ENCODE measurements at regions not wholly inside any gene's neighbourhood (a gene's known extent, or its start where the extent isn't known, plus 50 kb on each side); places are given as distances from the start of the nearest gene placed in this dataset.

DNA sequence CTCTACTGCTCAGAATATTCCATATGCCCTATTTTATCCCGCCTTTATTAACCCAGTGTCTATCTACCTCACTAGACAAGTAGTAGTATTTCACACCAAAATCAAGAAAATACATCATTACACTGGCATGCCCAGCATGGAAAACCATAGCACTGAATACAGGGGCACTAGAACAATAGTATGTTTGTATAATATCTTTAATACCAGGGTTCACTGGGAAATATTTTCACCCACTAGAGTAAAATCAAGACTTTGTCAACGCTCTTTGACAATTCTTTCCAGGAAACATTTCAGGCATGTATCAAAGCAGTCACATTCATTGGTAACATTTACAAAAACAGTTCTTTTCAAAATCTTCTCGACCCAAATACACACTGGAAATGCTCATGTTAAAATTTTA, 119.3 kb upstream of the BEND6 start:
- no peak for ATAC-seq (ENCODE audit: insufficient number of reproducible peaks, low FRiP score, low read depth)
- Histone ChIP-seq H3K36me3 (no peaks in the 10 kb centered on the region), H3K27me3 (replicated peaks; ENCODE audit: insufficient read depth) (no peaks in the 10 kb centered on the region), H3K4me3 (no peak overlapping the region), H3K4me1 (ENCODE audit: control insufficient read depth in 1 of 2, low read depth in 2 of 2) (peaks cover 20 to 35% of the 10 kb centered on the region in 2 donors), H3K27ac (no peak overlapping the region), H3K9me3 (no peaks in the 10 kb centered on the region)
- TF ChIP-seq, protein P1, sequence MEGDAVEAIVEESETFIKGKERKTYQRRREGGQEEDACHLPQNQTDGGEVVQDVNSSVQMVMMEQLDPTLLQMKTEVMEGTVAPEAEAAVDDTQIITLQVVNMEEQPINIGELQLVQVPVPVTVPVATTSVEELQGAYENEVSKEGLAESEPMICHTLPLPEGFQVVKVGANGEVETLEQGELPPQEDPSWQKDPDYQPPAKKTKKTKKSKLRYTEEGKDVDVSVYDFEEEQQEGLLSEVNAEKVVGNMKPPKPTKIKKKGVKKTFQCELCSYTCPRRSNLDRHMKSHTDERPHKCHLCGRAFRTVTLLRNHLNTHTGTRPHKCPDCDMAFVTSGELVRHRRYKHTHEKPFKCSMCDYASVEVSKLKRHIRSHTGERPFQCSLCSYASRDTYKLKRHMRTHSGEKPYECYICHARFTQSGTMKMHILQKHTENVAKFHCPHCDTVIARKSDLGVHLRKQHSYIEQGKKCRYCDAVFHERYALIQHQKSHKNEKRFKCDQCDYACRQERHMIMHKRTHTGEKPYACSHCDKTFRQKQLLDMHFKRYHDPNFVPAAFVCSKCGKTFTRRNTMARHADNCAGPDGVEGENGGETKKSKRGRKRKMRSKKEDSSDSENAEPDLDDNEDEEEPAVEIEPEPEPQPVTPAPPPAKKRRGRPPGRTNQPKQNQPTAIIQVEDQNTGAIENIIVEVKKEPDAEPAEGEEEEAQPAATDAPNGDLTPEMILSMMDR (IDR thresholded peaks at IDR 0.05): no peak
- no peak for DNase-seq (ENCODE audit: low spot score)

DNA sequence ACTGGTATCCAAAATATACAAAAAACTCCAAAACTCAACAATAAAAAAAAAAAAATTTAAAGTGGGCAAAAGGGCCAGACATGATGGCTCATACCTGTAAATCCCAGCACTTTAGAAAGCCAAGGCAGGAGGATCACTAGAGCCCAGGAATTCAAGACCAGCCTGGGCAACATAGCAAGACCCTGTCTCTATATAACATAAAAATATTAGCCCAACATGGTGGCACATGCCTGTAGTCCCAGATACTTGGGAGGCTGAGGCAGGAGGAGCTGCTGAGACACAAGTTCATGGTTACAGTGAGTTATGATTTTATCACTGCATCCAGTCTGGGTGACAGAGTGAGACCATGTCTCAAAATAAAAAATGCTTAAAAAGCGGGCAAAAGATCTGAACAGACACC, 121.0 kb upstream of the BEND6 start:
- H3K27ac ChIP-seq: no peak overlapping the region
- TF ChIP-seq, protein P1 (IDR thresholded peaks at IDR 0.05): no peak
- peaks cover 9 to 22% of the 10 kb centered on the region in 2 donors for H3K4me1 ChIP-seq (ENCODE audit: control insufficient read depth in 1 of 2, low read depth in 2 of 2)
- no peaks in the 10 kb centered on the region for H3K9me3 ChIP-seq
- no peak overlapping the region for H3K4me3 ChIP-seq
- ATAC-seq (ENCODE audit: insufficient number of reproducible peaks, low FRiP score, low read depth): no peak
- H3K36me3 ChIP-seq: no peaks in the 10 kb centered on the region
- H3K27me3 ChIP-seq (replicated peaks; ENCODE audit: insufficient read depth): no peaks in the 10 kb centered on the region
- DNase-seq (ENCODE audit: low spot score): no peak

- Histone ChIP-seq H3K4me3 (no peak overlapping the region), H3K27me3 (replicated peaks; ENCODE audit: insufficient read depth) (no peaks in the 10 kb centered on the region), H3K36me3 (no peaks in the 10 kb centered on the region), H3K27ac (no peak overlapping the region), H3K4me1 (ENCODE audit: control insufficient read depth in 1 of 2, low read depth in 2 of 2) (peaks cover 12 to 24% of the 10 kb centered on the region in 2 donors), H3K9me3 (no peaks in the 10 kb centered on the region)
- no peak for DNase-seq (ENCODE audit: low spot score)
- ATAC-seq (ENCODE audit: insufficient number of reproducible peaks, low FRiP score, low read depth): no peak
- TF ChIP-seq, protein P1 (IDR thresholded peaks at IDR 0.05): no peak
Measured at GRCh38 chr6:56833127-56833791, 121.6 kb upstream of the BEND6 start.

- TF ChIP-seq, protein P1 (IDR thresholded peaks at IDR 0.05): no peak
- Histone ChIP-seq H3K9me3 (no peaks in the 10 kb centered on the region), H3K36me3 (no peaks in the 10 kb centered on the region), H3K4me1 (ENCODE audit: control insufficient read depth in 1 of 2, low read depth in 2 of 2) (peaks cover 12 to 29% of the 10 kb centered on the region in 2 donors), H3K27ac (no peak overlapping the region), H3K4me3 (no peak overlapping the region), H3K27me3 (replicated peaks; ENCODE audit: insufficient read depth) (no peaks in the 10 kb centered on the region)
- DNase-seq (ENCODE audit: low spot score): no peak
- no peak for ATAC-seq (ENCODE audit: insufficient number of reproducible peaks, low FRiP score, low read depth)
Measured at GRCh38 chr6:56832225-56832624, 122.7 kb upstream of the BEND6 start.

DNA sequence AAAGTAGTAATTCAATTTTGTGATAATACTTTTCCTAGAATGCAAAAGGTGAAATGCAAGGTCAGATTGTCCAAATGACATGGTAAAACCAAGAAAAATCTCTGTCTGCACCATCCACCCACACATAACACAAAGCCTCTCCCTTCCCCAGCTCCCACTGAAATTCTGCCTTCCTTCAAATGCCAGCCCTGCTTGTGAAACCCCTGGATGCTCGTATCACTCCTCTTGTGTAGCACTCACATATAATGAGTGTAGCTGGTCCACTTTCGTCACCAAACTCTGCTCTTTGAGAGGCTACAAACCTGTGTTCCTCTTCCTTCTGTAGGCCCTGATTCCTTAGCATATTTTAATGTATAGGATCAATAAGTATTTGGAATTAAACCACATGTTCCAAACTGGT, 123.6 kb upstream of the BEND6 start:
- no peaks in the 10 kb centered on the region for H3K36me3 ChIP-seq
- H3K27me3 ChIP-seq (replicated peaks; ENCODE audit: insufficient read depth): no peaks in the 10 kb centered on the region
- no peak overlapping the region for H3K27ac ChIP-seq
- ATAC-seq (ENCODE audit: insufficient number of reproducible peaks, low FRiP score, low read depth) (no peak), DNase-seq (ENCODE audit: low spot score) (no peak)
- H3K4me1 ChIP-seq (ENCODE audit: control insufficient read depth in 1 of 2, low read depth in 2 of 2): peaks cover 12 to 29% of the 10 kb centered on the region in 2 donors
- H3K4me3 ChIP-seq: no peak overlapping the region
- no peaks in the 10 kb centered on the region for H3K9me3 ChIP-seq
- TF ChIP-seq, protein P1 (IDR thresholded peaks at IDR 0.05): no peak

All from thoracic aorta (tissue), 2 donors.